ENCODE measurements at regions not wholly inside any gene's neighbourhood (a gene's known extent, or its start where the extent isn't known, plus 50 kb on each side); places are given as distances from the start of the nearest gene placed in this dataset.

DNA sequence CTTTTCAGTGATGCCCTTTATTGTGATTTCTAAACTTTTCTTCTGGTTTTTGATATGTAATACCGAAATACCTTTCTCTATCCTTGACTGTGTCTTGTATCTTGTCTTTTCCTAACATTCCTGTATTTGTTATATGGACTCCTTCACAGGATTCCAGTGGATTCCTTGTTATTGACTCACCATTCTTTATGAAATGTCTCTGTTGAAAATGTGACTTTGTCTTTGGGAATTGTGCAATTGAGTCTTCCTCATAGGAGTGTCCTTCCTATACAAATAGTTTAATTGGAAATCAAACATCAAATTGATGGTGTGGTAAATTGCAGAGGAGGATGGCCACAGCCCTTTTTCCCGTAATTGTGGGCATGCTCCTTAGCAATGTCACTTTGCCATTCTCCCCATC lies 296.6 kb upstream of the KITLG start:
- H3K27me3 ChIP-seq (ENCODE audit: insufficient read depth, low read depth, low read length) = no peaks in the 10 kb centered on the region
- H3K9ac ChIP-seq (ENCODE audit: low read length) = no peak overlapping the region
- no peak overlapping the region for H3K4me3 ChIP-seq (ENCODE audit: low read length)
- H3K9me3 ChIP-seq (ENCODE audit: low read length) = no peaks in the 10 kb centered on the region
- TF ChIP-seq CTCF (IDR thresholded peaks at IDR 0.05; ENCODE audit: poor library complexity, severe bottlenecking) (no peak), SMC3 (conservative IDR thresholded peaks at IDR 0.05; ENCODE audit: poor library complexity) (no peak), MXI1 (conservative IDR thresholded peaks at IDR 0.05; ENCODE audit: poor library complexity, severe bottlenecking) (no peak), EP300 (conservative IDR thresholded peaks at IDR 0.05; ENCODE audit: poor library complexity, severe bottlenecking) (no peak), REST (IDR thresholded peaks at IDR 0.05; ENCODE audit: borderline replicate concordance) (no peak), POLR2AphosphoS5 (IDR thresholded peaks at IDR 0.05) (no peak), EZH2 (IDR thresholded peaks at IDR 0.05; ENCODE audit: borderline replicate concordance, insufficient read depth, low read length, poor library complexity, severe bottlenecking) (no peak), RAD21 (conservative IDR thresholded peaks at IDR 0.05) (no peak), TAF1 (IDR thresholded peaks at IDR 0.05; ENCODE audit: low read depth) (no peak)
- H2AFZ ChIP-seq (ENCODE audit: low read depth, low read length) = no peak overlapping the region
- no peaks in the 10 kb centered on the region for H4K20me1 ChIP-seq (ENCODE audit: insufficient read depth)
- no peak overlapping the region for H3K4me2 ChIP-seq (ENCODE audit: low read length)
- H3K27ac ChIP-seq (ENCODE audit: low read length) = no peak overlapping the region
- no peaks in the 10 kb centered on the region for H3F3A ChIP-seq (ENCODE audit: insufficient read depth, low read length, poor library complexity, severe bottlenecking)
- no peaks in the 10 kb centered on the region for H3K79me2 ChIP-seq (replicated peaks; ENCODE audit: insufficient read depth, low read length)
- no peaks in the 10 kb centered on the region for H3K36me3 ChIP-seq (ENCODE audit: insufficient read depth, low read length)
- H3K9me2 ChIP-seq (ENCODE audit: insufficient read depth, low read length) = no peaks in the 10 kb centered on the region

DNA sequence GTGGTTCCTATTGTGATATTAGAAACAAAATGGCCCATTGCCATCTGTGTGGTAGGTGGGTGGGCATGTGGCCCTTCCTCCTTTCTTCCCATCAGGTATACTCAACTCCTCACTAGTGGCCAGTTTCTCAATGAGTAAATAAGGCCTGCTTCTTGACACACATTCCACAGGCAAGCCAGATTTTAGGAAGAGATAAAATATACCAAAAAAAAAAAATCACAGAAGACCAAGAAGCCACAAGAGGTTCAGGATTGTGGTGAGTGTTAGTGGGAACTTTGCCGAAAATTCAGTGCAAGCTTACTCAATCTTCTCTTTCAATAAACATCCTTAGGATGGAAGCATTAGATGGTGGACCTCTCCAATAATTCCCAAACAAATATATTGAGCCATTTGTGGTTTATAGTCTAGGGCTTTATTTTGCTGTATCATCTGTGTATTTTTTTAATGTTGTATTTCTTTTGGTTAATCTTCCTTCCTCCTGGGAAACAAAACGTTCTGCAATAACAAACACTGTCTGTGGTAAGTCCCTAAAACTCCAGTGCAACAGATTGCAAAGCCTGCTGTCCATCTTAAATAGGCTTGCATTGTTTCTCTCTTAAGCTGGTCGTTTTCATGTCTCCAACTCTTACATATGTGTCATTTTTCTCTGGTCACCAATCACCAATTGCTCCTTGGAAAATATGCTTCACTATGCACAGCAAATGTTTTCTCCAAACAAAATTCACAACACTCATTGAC lies 289.9 kb upstream of the KITLG start:
- no peaks in the 10 kb centered on the region for H3K36me3 ChIP-seq (ENCODE audit: insufficient read depth, low read length)
- H2AFZ ChIP-seq (ENCODE audit: low read depth, low read length) = no peak overlapping the region
- no peaks in the 10 kb centered on the region for H3F3A ChIP-seq (ENCODE audit: insufficient read depth, low read length, poor library complexity, severe bottlenecking)
- no peaks in the 10 kb centered on the region for H3K27me3 ChIP-seq (ENCODE audit: insufficient read depth, low read depth, low read length)
- H3K9me3 ChIP-seq (ENCODE audit: low read length) = no peaks in the 10 kb centered on the region
- H3K9ac ChIP-seq (ENCODE audit: low read length) = no peak overlapping the region
- no peaks in the 10 kb centered on the region for H4K20me1 ChIP-seq (ENCODE audit: insufficient read depth)
- H3K4me2 ChIP-seq (ENCODE audit: low read length) = no peak overlapping the region
- H3K9me2 ChIP-seq (ENCODE audit: insufficient read depth, low read length) = no peaks in the 10 kb centered on the region
- TF ChIP-seq REST (IDR thresholded peaks at IDR 0.05; ENCODE audit: borderline replicate concordance) = no peak
- TF ChIP-seq EZH2 (IDR thresholded peaks at IDR 0.05; ENCODE audit: borderline replicate concordance, insufficient read depth, low read length, poor library complexity, severe bottlenecking) = no peak
- no peak for TF ChIP-seq TAF1 (IDR thresholded peaks at IDR 0.05; ENCODE audit: low read depth)
- no peak for TF ChIP-seq MXI1 (conservative IDR thresholded peaks at IDR 0.05; ENCODE audit: poor library complexity, severe bottlenecking)
- TF ChIP-seq EP300 (conservative IDR thresholded peaks at IDR 0.05; ENCODE audit: poor library complexity, severe bottlenecking) = no peak
- TF ChIP-seq CTCF (IDR thresholded peaks at IDR 0.05; ENCODE audit: poor library complexity, severe bottlenecking) = no peak
- TF ChIP-seq POLR2AphosphoS5 (IDR thresholded peaks at IDR 0.05) = no peak
- no peak for TF ChIP-seq RAD21 (conservative IDR thresholded peaks at IDR 0.05)
- no peak for TF ChIP-seq SMC3 (conservative IDR thresholded peaks at IDR 0.05; ENCODE audit: poor library complexity)
- H3K27ac ChIP-seq (ENCODE audit: low read length) = no peak overlapping the region
- no peak overlapping the region for H3K4me3 ChIP-seq (ENCODE audit: low read length)
- H3K79me2 ChIP-seq (replicated peaks; ENCODE audit: insufficient read depth, low read length) = no peaks in the 10 kb centered on the region
